Uterus (tissue), 2 donors: ENCODE measurements at regions not wholly inside any gene's neighbourhood (a gene's known extent, or its start where the extent isn't known, plus 50 kb on each side); places are given as distances from the start of the nearest gene placed in this dataset.

Source experiments
- CTCF ChIP-seq, 4 experiments: fragments of 200-600 bp in 2 of 4; fragments of 450-650 bp in 2 of 4; sonication (generic) in 2 of 4; IDR thresholded peaks; one replicate each; pipeline ENCODE4 v1.5.1; 2016 to 2019; ENCODE audit warnings: antibody characterized with exemption in 4 of 4, mild to moderate bottlenecking in 2 of 4, moderate library complexity in 1 of 4
- POLR2A ChIP-seq, 2 donors: fragments of 450-650 bp; IDR thresholded peaks; one replicate each; pipeline ENCODE4 v1.6.1; 2016; ENCODE audit warnings: antibody characterized with exemption in 2 of 2, mild to moderate bottlenecking in 1 of 2, moderate library complexity in 1 of 2

DNA sequence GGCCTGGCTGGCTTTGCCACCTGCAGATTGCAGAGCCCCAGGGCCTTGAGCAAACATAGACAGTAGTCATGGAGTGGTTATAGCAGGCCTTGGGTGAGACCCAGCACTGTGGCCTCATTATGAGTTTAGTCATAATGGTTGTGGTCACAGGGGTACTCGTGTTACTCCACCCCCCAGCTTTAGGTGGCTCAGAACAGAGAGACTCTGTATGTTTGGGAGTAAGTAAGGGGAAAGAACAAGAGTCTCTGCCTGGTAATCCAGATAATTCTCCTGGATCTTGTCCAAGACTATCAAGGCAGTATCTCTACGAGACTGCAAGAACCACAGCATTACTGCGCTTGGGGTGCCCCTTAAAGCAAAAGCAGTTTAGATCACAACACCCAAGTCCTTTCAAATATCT lies 62.3 kb upstream of the SCRG1 start:
- no peak for TF ChIP-seq CTCF (IDR thresholded peaks at IDR 0.05)
- no peak for TF ChIP-seq POLR2A (IDR thresholded peaks at IDR 0.05)
